ENCODE measurements at regions not wholly inside any gene's neighbourhood (a gene's known extent, or its start where the extent isn't known, plus 50 kb on each side); places are given as distances from the start of the nearest gene placed in this dataset.

DNA sequence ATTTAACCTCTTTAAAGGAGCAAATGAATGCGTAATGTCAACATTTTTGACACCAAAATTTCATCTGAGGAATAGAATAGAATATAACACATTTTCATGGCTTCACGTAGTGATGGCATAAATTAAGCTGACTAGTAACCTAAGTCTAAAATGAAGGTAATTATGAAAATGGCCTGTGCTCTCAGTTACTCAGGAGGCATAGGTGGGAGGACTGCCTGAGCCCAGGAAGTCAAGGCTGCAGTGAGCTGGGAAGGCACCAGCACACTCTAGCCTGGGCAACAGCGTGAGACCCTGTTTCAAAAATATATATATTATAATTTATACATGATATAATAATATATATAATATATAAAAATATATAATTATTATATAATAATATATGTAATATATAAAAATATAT, 383.2 kb upstream of the ATP2B1 start:
- DNase-seq (ENCODE audit: low read depth) = no peak
- no peak overlapping the region for H3K4me3 ChIP-seq (ENCODE audit: low read length)
- TF ChIP-seq, protein P1, sequence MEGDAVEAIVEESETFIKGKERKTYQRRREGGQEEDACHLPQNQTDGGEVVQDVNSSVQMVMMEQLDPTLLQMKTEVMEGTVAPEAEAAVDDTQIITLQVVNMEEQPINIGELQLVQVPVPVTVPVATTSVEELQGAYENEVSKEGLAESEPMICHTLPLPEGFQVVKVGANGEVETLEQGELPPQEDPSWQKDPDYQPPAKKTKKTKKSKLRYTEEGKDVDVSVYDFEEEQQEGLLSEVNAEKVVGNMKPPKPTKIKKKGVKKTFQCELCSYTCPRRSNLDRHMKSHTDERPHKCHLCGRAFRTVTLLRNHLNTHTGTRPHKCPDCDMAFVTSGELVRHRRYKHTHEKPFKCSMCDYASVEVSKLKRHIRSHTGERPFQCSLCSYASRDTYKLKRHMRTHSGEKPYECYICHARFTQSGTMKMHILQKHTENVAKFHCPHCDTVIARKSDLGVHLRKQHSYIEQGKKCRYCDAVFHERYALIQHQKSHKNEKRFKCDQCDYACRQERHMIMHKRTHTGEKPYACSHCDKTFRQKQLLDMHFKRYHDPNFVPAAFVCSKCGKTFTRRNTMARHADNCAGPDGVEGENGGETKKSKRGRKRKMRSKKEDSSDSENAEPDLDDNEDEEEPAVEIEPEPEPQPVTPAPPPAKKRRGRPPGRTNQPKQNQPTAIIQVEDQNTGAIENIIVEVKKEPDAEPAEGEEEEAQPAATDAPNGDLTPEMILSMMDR (IDR thresholded peaks at IDR 0.05; ENCODE audit: insufficient read depth, low read depth, low read length, missing control alignments) = no peak

DNA sequence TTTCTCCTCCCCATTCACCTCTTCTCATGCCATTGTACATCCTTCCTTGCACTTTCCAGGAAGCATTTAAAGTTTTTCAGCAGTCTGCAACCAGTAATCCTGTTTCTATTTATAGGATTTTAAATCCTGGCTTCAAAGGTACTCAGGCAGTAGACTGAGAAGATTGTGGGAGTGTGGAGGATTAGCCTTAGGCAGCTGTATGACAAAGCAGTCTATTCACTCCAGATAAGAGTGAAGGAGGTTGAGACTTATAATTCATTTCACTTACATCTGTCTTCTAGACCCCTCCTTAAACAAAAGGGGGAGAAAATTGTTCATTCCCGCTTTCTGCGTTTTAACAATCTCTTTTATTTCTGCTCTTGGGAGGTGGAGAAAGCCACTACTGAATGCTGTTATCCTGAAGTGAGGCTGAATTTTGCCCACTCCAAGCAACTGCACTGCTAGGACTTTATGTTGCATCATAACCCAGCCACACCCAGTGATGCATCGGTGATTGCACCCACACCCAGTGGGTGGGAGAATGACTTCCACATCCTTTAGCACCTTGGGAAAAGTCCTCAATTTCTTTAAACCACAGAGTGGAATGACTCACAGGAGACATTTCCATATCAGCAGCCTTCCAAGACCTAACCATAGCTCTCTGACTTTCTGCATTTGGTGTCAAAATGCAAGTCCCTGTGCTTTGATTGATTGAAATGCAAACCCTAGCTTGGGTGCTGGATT, 382.5 kb upstream of the ATP2B1 start:
- H3K4me3 ChIP-seq (ENCODE audit: low read length) = no peak overlapping the region
- TF ChIP-seq, protein P1 (IDR thresholded peaks at IDR 0.05; ENCODE audit: insufficient read depth, low read depth, low read length, missing control alignments) = no peak
- DNase-seq (ENCODE audit: low read depth) = peak; percentile 99

DNA sequence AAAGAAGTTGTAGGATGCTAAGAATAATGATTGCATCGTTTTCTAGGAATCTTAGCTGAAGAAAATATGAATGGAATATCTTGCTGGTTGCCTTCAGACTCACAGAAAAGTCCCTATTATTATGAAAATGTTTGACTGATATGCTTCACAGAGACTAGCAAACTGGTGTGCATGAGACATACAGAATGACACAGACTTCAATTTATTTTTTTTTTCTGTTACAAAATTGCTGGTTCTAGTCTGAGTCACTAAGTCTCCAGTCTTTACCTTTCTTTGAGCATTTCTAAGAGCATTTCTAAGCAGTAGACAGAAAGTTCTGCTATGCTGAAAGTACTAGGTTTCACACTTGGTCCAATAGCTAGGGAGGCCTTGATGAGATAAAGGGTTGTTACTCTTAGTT, 377.6 kb upstream of the ATP2B1 start:
- no peak overlapping the region for H3K4me3 ChIP-seq (ENCODE audit: low read length)
- DNase-seq (ENCODE audit: low read depth) = peak; percentile 73
- TF ChIP-seq, protein P1 (IDR thresholded peaks at IDR 0.05; ENCODE audit: insufficient read depth, low read depth, low read length, missing control alignments) = no peak

DNA sequence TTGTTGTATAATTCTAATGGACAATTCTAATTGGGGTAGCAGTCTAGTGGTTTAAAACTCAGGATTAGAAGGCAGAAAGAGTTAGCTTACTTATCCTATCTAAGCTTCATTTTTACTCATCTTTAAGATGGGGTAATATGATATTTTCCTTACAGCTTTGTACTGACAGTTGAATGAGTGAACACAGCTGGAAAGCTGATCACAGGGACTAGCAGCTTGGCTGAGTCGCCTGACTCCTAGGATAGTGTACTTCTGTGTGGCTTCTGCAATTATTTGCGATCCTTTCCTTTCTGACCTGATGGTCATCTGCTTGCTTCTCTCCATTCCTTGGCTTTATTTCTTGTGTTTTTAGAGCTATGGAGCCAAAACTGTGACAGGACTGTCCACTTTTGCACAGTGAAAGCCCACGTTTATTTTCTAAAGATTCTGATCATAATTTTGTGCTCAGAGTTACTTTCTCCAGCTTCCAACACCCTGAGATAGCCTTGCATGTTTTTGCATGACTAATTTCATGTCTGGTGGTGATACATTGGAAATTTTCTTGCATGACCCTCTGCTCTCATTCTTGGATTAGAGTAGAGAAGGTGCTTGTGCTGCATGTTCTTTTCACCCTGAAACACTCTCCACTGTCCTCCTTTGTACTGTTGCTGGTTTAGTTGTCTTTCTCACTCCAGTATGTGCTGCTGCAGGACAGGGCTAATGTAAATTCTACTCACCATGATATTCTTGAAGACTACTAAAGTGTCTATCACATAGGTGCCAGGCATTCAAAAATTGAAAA, 377.0 kb upstream of the ATP2B1 start:
- TF ChIP-seq, protein P1 (IDR thresholded peaks at IDR 0.05; ENCODE audit: insufficient read depth, low read depth, low read length, missing control alignments) = no peak
- DNase-seq (ENCODE audit: low read depth) = peak; percentile 24

DNA sequence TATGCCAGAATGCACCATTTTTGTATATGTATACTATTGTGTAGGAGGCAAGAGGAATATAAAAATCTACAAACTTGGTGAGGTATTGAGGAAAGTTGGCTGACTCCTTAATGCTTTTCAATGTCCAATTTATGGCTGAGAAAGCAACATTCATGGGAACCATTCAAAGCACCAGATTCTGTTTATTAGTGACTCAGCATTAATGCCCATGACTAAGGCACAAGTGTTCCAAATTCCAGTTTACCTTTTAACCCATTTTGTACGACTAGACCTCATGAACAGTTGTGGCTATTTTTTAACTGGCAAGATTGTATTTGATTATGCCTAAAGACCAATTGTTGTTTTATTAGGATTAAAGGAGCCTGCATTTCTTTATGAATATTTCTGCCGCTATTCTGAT, 375.4 kb upstream of the ATP2B1 start:
- TF ChIP-seq, protein P1 (IDR thresholded peaks at IDR 0.05; ENCODE audit: insufficient read depth, low read depth, low read length, missing control alignments) = no peak
- no peak for DNase-seq (ENCODE audit: low read depth)
- no peak overlapping the region for H3K4me3 ChIP-seq (ENCODE audit: low read length)

More for the DNA sequence above, 377.0 kb upstream of the ATP2B1 start:
- no peak overlapping the region for H3K4me3 ChIP-seq (ENCODE audit: low read length)

DNA sequence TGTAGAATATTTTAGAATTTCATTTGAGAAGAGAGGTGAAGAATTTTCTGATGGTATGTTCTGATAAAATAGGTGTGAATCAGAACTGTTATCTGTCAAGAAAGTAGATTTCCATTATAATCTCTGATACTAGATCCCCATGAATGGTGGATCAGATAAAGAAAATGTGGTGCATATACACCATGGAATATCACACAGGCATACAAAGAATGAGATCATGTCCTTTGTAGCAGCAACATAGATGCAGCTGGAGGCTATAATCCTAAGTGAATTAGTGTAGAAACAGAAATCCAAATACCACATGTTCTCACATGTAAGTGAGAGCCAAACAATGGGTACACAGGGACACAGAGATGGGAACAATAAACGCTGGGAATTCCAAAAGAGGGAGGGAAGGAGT, 372.0 kb upstream of the ATP2B1 start:
- DNase-seq (ENCODE audit: low read depth) = no peak
- TF ChIP-seq, protein P1 (IDR thresholded peaks at IDR 0.05; ENCODE audit: insufficient read depth, low read depth, low read length, missing control alignments) = no peak
- no peak overlapping the region for H3K4me3 ChIP-seq (ENCODE audit: low read length)
